HEK293T (cell line): ENCODE measurements at regions not wholly inside any gene's neighbourhood (a gene's known extent, or its start where the extent isn't known, plus 50 kb on each side); places are given as distances from the start of the nearest gene placed in this dataset.

Experiments used
- CTCF ChIA-PET: fragments of 350-600 bp; formaldehyde crosslinking; extraction: SDS; loops from one replicate; lab custom pipeline; 2021; ENCODE audit warnings: antibody characterized with exemption, inconsistent platforms; lab: Yijun Ruan, JAX
- POLR2A ChIA-PET: fragments of 350-600 bp; formaldehyde crosslinking; extraction: SDS; loops from one replicate; lab custom pipeline; 2020; ENCODE audit warnings: antibody characterized with exemption, inconsistent platforms; lab: Yijun Ruan, JAX
- DNase-seq: peaks from one replicate; pipeline ENCODE4 v3.0.0; 2012; ENCODE audit warnings: mixed read lengths; ENCODE audit errors: extremely low spot score
- ARNT ChIP-seq: fragments of 450-650 bp; IDR thresholded peaks from 2 replicates; pipeline ENCODE4 v1.6.1; 2017; ENCODE audit warnings: mild to moderate bottlenecking
- BHLHE40 ChIP-seq: fragments of 450-650 bp; IDR thresholded peaks from 2 replicates; pipeline ENCODE4 v1.6.1; 2016; ENCODE audit warnings: mild to moderate bottlenecking, moderate library complexity, borderline replicate concordance
- CTBP1 ChIP-seq: fragments of 450-650 bp; IDR thresholded peaks from 2 replicates; pipeline ENCODE4 v1.6.1; 2016; ENCODE audit warnings: borderline replicate concordance
- ELF4 ChIP-seq: fragments of 450-650 bp; IDR thresholded peaks from 2 replicates; pipeline ENCODE4 v1.6.1; 2017; ENCODE audit warnings: antibody characterized with exemption
- FOXA1 ChIP-seq: fragments of 450-650 bp; IDR thresholded peaks from 2 replicates; pipeline ENCODE4 v1.6.1; 2016; ENCODE audit warnings: mild to moderate bottlenecking
- FOXK2 ChIP-seq: fragments of 450-650 bp; IDR thresholded peaks from 2 replicates; pipeline ENCODE4 v1.6.1; 2016; ENCODE audit warnings: mild to moderate bottlenecking
- FOXM1 ChIP-seq: fragments of 450-650 bp; IDR thresholded peaks from 2 replicates; pipeline ENCODE4 v1.6.1; 2017; ENCODE audit warnings: mild to moderate bottlenecking, borderline replicate concordance
- HDGF ChIP-seq: fragments of 450-650 bp; IDR thresholded peaks from 2 replicates; pipeline ENCODE4 v1.6.1; 2017; ENCODE audit warnings: antibody characterized with exemption, borderline replicate concordance
- L3MBTL2 ChIP-seq: fragments of 450-650 bp; conservative IDR thresholded peaks from 2 replicates; pipeline ENCODE4 v1.6.1; 2016; ENCODE audit warnings: mild to moderate bottlenecking
- LEF1 ChIP-seq: fragments of 450-650 bp; IDR thresholded peaks from 2 replicates; pipeline ENCODE4 v1.6.1; 2017; ENCODE audit warnings: mild to moderate bottlenecking, borderline replicate concordance
- NFRKB ChIP-seq: fragments of 450-650 bp; IDR thresholded peaks from 2 replicates; pipeline ENCODE4 v1.6.1; 2016; ENCODE audit warnings: mild to moderate bottlenecking, moderate library complexity
- PKNOX1 ChIP-seq: fragments of 450-650 bp; IDR thresholded peaks from 2 replicates; pipeline ENCODE4 v1.6.1; 2016
- SP1 ChIP-seq: fragments of 450-650 bp; IDR thresholded peaks from 2 replicates; pipeline ENCODE4 v1.6.1; 2017
- SUZ12 ChIP-seq: fragments of 450-650 bp; IDR thresholded peaks from 2 replicates; pipeline ENCODE4 v1.6.1; 2016; ENCODE audit warnings: mild to moderate bottlenecking
- TARDBP ChIP-seq: fragments of 450-650 bp; IDR thresholded peaks from 2 replicates; pipeline ENCODE4 v1.6.1; 2016
- ZNF384 ChIP-seq: fragments of 450-650 bp; IDR thresholded peaks from 2 replicates; pipeline ENCODE4 v1.6.1; 2016

GRCh38 chr20:6305536-6305935 is 182.7 kb upstream of the FERMT1 start:
- no peak for DNase-seq
- ChIA-PET CTCF (no interaction called here), POLR2A (no interaction called here)
- no peak for TF ChIP-seq ARNT
- TF ChIP-seq SP1: no peak
- TF ChIP-seq ZNF384: no peak
- TF ChIP-seq FOXA1: no peak
- TF ChIP-seq CTBP1: no peak
- TF ChIP-seq L3MBTL2: no peak
- TF ChIP-seq ELF4: no peak
- TF ChIP-seq HDGF: no peak
- no peak for TF ChIP-seq SUZ12
- TF ChIP-seq BHLHE40: no peak
- no peak for TF ChIP-seq NFRKB
- TF ChIP-seq FOXK2: no peak
- no peak for TF ChIP-seq TARDBP
- TF ChIP-seq LEF1: no peak
- TF ChIP-seq PKNOX1: no peak

- CTCF ChIA-PET: no interaction called here
Observed at GRCh38 chr20:6302041-6302440, 179.2 kb upstream of the FERMT1 start.

GRCh38 chr20:6299456-6299855 is 176.6 kb upstream of the FERMT1 start:
- CTCF ChIA-PET: no interaction called here
- POLR2A ChIA-PET: no interaction called here
- no peak for DNase-seq
- TF ChIP-seq HDGF (no peak), ZNF384 (no peak), BHLHE40 (no peak), PKNOX1 (no peak), SP1 (no peak), ELF4 (no peak), L3MBTL2 (no peak), SUZ12 (no peak), TARDBP (no peak), FOXA1 (no peak), LEF1 (no peak), FOXM1 (no peak), CTBP1 (no peak), NFRKB (no peak)

More at GRCh38 chr20:6302041-6302440, 179.2 kb upstream of the FERMT1 start:
- TF ChIP-seq SUZ12 (no peak), HDGF (no peak), BHLHE40 (no peak), CTBP1 (no peak), TARDBP (no peak), PKNOX1 (no peak), ARNT (no peak), FOXA1 (no peak), FOXM1 (no peak)
- no peak for DNase-seq
- POLR2A ChIA-PET: no interaction called here

- CTCF ChIA-PET: no interaction called here
- POLR2A ChIA-PET: no interaction called here
- TF ChIP-seq PKNOX1 (no peak), ZNF384 (no peak), TARDBP (no peak), BHLHE40 (no peak), NFRKB (no peak), FOXK2 (no peak), LEF1 (no peak), HDGF (no peak), FOXM1 (no peak), FOXA1 (no peak), CTBP1 (no peak), SP1 (no peak), SUZ12 (no peak), ELF4 (no peak), L3MBTL2 (no peak), ARNT (no peak)
- no peak for DNase-seq
Observed at GRCh38 chr20:6298049-6298448, 175.2 kb upstream of the FERMT1 start.

- DNase-seq: no peak
- ChIA-PET CTCF (no interaction called here), POLR2A (no interaction called here)
- no peak for TF ChIP-seq SUZ12
- TF ChIP-seq L3MBTL2: no peak
- no peak for TF ChIP-seq ELF4
- no peak for TF ChIP-seq BHLHE40
- no peak for TF ChIP-seq TARDBP
- no peak for TF ChIP-seq LEF1
Observed at GRCh38 chr20:6295867-6296256, 173.0 kb upstream of the FERMT1 start.

- no peak for DNase-seq
- TF ChIP-seq FOXM1 (no peak), CTBP1 (no peak), TARDBP (no peak), ZNF384 (no peak)
- POLR2A ChIA-PET: no interaction called here
- CTCF ChIA-PET: no interaction called here
Observed at GRCh38 chr20:6295127-6295866, 172.5 kb upstream of the FERMT1 start.
